Subcutaneous abdominal adipose tissue (tissue), 5 donors: ENCODE measurements at regions not wholly inside any gene's neighbourhood (a gene's known extent, or its start where the extent isn't known, plus 50 kb on each side); places are given as distances from the start of the nearest gene placed in this dataset.

ENCODE experiments used
- H3K27ac ChIP-seq: one replicate; pipeline ENCODE4 v1.7.0; 2013; ENCODE audit warnings: low read depth, mild to moderate bottlenecking, inconsistent platforms, low read length, moderate library complexity
- H3K27me3 ChIP-seq, 5 donors: one replicate each; pipeline ENCODE4 v1.7.0; 2013; ENCODE audit warnings: low read length in 5 of 5, inconsistent platforms in 1 of 5; ENCODE audit not compliant: control insufficient read depth in 5 of 5, insufficient read depth in 4 of 5
- H3K36me3 ChIP-seq, 5 donors: one replicate each; pipeline ENCODE4 v1.7.0; 2013; ENCODE audit warnings: low read length in 5 of 5; ENCODE audit not compliant: control insufficient read depth in 5 of 5, insufficient read depth in 5 of 5
- H3K4me1 ChIP-seq, 5 donors: one replicate each; pipeline ENCODE4 v1.7.0; 2013; ENCODE audit warnings: low read length in 5 of 5, mild to moderate bottlenecking in 3 of 5, moderate library complexity in 1 of 5; ENCODE audit not compliant: control insufficient read depth in 5 of 5, insufficient read depth in 5 of 5
- H3K4me3 ChIP-seq, 5 donors: one replicate each; pipeline ENCODE4 v1.7.0; 2013; ENCODE audit warnings: low read length in 5 of 5, low read depth in 1 of 5
- H3K9ac ChIP-seq, 5 donors: one replicate each; pipeline ENCODE4 v1.7.0; 2013; ENCODE audit warnings: low read length in 5 of 5, mild to moderate bottlenecking in 4 of 5, moderate library complexity in 3 of 5
- H3K9me3 ChIP-seq, 5 donors: one replicate each; pipeline ENCODE4 v1.7.0; 2013; ENCODE audit warnings: low read length in 5 of 5; ENCODE audit not compliant: control insufficient read depth in 5 of 5
- donor health status: healthy.
- donor health status: healthy.
- donor health status: healthy.
- donor health status: healthy.
- donor health status: healthy.

GRCh38 chr4:63459329-63459728 is 949.9 kb downstream of the TECRL start:
- no peak overlapping the region for H3K4me3 ChIP-seq
- H3K36me3 ChIP-seq: no peaks in the 10 kb centered on the region
- no peaks in the 10 kb centered on the region for H3K27me3 ChIP-seq
- no peaks in the 10 kb centered on the region for H3K4me1 ChIP-seq
- H3K9me3 ChIP-seq: peaks cover 0 to 3% (median 0%) of the 10 kb centered on the region in 5 donors
- no peak overlapping the region for H3K27ac ChIP-seq
- H3K9ac ChIP-seq: no peak overlapping the region

GRCh38 chr4:63458010-63458409 is 951.2 kb downstream of the TECRL start:
- H3K27me3 ChIP-seq: no peaks in the 10 kb centered on the region
- no peak overlapping the region for H3K9ac ChIP-seq
- no peaks in the 10 kb centered on the region for H3K4me1 ChIP-seq
- no peak overlapping the region for H3K4me3 ChIP-seq
- H3K27ac ChIP-seq: no peak overlapping the region
- H3K9me3 ChIP-seq: peaks cover 0 to 3% (median 0%) of the 10 kb centered on the region in 5 donors
- no peaks in the 10 kb centered on the region for H3K36me3 ChIP-seq

- no peak overlapping the region for H3K27ac ChIP-seq
- no peaks in the 10 kb centered on the region for H3K4me1 ChIP-seq
- H3K9ac ChIP-seq: no peak overlapping the region
- no peaks in the 10 kb centered on the region for H3K27me3 ChIP-seq
- H3K36me3 ChIP-seq: no peaks in the 10 kb centered on the region
- H3K9me3 ChIP-seq: peaks cover 0 to 3% (median 0%) of the 10 kb centered on the region in 5 donors
- H3K4me3 ChIP-seq: no peak overlapping the region
Measured at GRCh38 chr4:63440236-63440635, 969.0 kb downstream of the TECRL start.

- H3K36me3 ChIP-seq: no peaks in the 10 kb centered on the region
- no peaks in the 10 kb centered on the region for H3K4me1 ChIP-seq
- H3K27ac ChIP-seq: no peak overlapping the region
- no peak overlapping the region for H3K9ac ChIP-seq
- no peaks in the 10 kb centered on the region for H3K27me3 ChIP-seq
- H3K9me3 ChIP-seq: peaks cover 0 to under 1% (median 0%) of the 10 kb centered on the region in 5 donors
- no peak overlapping the region for H3K4me3 ChIP-seq
Measured at GRCh38 chr4:63430105-63430504, 979.1 kb downstream of the TECRL start.

- Histone ChIP-seq H3K9me3 (peaks cover 0 to 16% (median 11%) of the 10 kb centered on the region in 5 donors), H3K27ac (no peak overlapping the region), H3K36me3 (no peaks in the 10 kb centered on the region), H3K4me1 (no peaks in the 10 kb centered on the region), H3K9ac (no peak overlapping the region), H3K4me3 (no peak overlapping the region), H3K27me3 (no peaks in the 10 kb centered on the region)
Measured at GRCh38 chr4:63396269-63396668, 1013.0 kb downstream of the TECRL start.

GRCh38 chr4:63393544-63393943 is 1015.7 kb downstream of the TECRL start:
- no peaks in the 10 kb centered on the region for H3K27me3 ChIP-seq
- H3K9me3 ChIP-seq: peaks cover 0 to 16% (median 11%) of the 10 kb centered on the region in 5 donors
- H3K36me3 ChIP-seq: no peaks in the 10 kb centered on the region
- H3K9ac ChIP-seq: no peak overlapping the region
- no peak overlapping the region for H3K4me3 ChIP-seq
- no peaks in the 10 kb centered on the region for H3K4me1 ChIP-seq
- no peak overlapping the region for H3K27ac ChIP-seq

GRCh38 chr4:63379750-63380522 is 1029.3 kb downstream of the TECRL start:
- Histone ChIP-seq H3K27ac (no peak overlapping the region), H3K27me3 (no peaks in the 10 kb centered on the region), H3K4me1 (no peaks in the 10 kb centered on the region), H3K4me3 (no peak overlapping the region), H3K9ac (no peak overlapping the region), H3K36me3 (no peaks in the 10 kb centered on the region), H3K9me3 (peaks cover 0 to 7% (median 0%) of the 10 kb centered on the region in 5 donors)

GRCh38 chr4:63371001-63371400 is 1038.2 kb downstream of the TECRL start:
- no peaks in the 10 kb centered on the region for H3K27me3 ChIP-seq
- H3K27ac ChIP-seq: no peak overlapping the region

GRCh38 chr4:63361628-63362027 is 1047.6 kb downstream of the TECRL start:
- no peaks in the 10 kb centered on the region for H3K27me3 ChIP-seq
- no peak overlapping the region for H3K9ac ChIP-seq
- no peak overlapping the region for H3K4me3 ChIP-seq
- H3K4me1 ChIP-seq: no peaks in the 10 kb centered on the region
- no peak overlapping the region for H3K27ac ChIP-seq
- H3K36me3 ChIP-seq: no peaks in the 10 kb centered on the region
- peaks cover 0 to 2% (median 0%) of the 10 kb centered on the region in 5 donors for H3K9me3 ChIP-seq

More at GRCh38 chr4:63371001-63371400, 1038.2 kb downstream of the TECRL start:
- no peak overlapping the region for H3K4me3 ChIP-seq
- no peak overlapping the region for H3K9ac ChIP-seq
- no peaks in the 10 kb centered on the region for H3K9me3 ChIP-seq
- H3K4me1 ChIP-seq: no peaks in the 10 kb centered on the region
- no peaks in the 10 kb centered on the region for H3K36me3 ChIP-seq

- Histone ChIP-seq H3K9me3 (peaks cover 0 to 2% (median 0%) of the 10 kb centered on the region in 5 donors), H3K36me3 (no peaks in the 10 kb centered on the region), H3K4me1 (no peaks in the 10 kb centered on the region), H3K4me3 (no peak overlapping the region), H3K9ac (no peak overlapping the region), H3K27me3 (no peaks in the 10 kb centered on the region), H3K27ac (no peak overlapping the region)
Measured at GRCh38 chr4:63361066-63361465, 1048.2 kb downstream of the TECRL start.
